NCI-H1417 treated with DMSO at 0.1 percent for 48 hours (cell line): ENCODE measurements at regions not wholly inside any gene's neighbourhood (a gene's known extent, or its start where the extent isn't known, plus 50 kb on each side); places are given as distances from the start of the nearest gene placed in this dataset.
"Not testable (repeated sequence)": the region's sequence is repeated elsewhere in the genome, so short reads cannot be mapped to it uniquely, and the experiment has no call there.

Source experiments
- DNase-seq: peaks from one replicate; lab custom pipeline; 2025; lab: John Stamatoyannopoulos, UW

- DNase-seq = no peak
Observed at GRCh38 chr12:19666070-19666469, 226.8 kb downstream of the AEBP2 start.

DNA sequence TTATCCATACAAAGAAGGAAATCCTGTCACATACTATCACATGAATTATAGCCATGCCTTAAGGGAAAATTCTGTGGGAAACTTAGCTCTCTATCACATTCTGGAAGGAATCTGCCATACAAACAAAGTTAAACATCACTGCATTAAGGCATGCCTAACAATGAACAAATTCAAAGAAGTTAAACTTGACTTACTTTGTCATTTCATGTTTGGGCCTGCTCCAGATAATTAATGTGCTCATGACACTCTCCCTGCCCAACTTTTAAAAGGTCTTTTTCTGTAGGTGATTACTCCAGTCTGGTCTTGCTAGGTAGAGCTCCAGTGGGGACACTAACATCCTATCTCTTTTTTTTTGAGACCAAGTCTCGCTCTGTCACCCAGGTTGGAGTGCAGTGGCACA is 230.5 kb downstream of the AEBP2 start:
- no peak for DNase-seq

DNA sequence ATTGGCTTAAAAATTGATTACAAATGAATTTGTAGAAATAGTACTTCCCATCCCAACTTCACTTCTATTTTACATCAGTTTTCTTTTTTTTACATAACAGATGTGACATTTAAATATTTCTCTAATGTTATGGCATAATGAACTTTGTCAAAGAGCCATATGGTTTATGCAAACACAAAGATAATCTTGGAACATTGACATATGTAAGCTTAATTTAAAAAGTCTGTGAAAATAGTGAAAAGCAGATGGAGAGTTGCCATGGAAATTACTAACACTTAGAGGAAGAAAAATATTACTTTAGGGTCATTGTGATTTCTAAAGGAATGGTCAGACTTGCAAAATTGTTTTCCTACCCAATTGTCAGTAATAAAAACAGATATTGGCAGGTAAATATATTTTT is 232.4 kb downstream of the AEBP2 start:
- DNase-seq = no peak

DNA sequence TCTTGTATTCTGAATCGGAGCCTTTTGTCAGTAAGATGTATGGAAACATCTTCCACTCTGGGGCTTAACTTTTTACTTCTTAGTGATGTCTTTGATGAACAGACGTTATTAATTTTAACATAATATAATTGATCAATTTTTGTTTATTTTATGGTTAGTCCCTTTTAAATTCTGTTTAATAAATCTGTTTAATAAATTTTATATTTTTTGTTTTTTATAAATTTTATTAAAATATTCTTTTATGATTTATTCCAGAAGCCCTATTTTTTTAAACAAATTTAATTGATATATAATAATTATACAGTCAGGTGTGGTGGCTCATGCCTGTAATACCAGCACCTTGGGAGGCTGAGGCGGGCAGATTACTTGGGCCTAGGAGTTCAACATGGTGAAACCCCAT is 235.1 kb downstream of the AEBP2 start:
- no peak for DNase-seq

- no peak for DNase-seq
Observed at GRCh38 chr12:19675361-19675760, 236.1 kb downstream of the AEBP2 start.

- not testable (repeated sequence) for DNase-seq
Observed at GRCh38 chr12:19678501-19678900, 239.2 kb downstream of the AEBP2 start.

DNA sequence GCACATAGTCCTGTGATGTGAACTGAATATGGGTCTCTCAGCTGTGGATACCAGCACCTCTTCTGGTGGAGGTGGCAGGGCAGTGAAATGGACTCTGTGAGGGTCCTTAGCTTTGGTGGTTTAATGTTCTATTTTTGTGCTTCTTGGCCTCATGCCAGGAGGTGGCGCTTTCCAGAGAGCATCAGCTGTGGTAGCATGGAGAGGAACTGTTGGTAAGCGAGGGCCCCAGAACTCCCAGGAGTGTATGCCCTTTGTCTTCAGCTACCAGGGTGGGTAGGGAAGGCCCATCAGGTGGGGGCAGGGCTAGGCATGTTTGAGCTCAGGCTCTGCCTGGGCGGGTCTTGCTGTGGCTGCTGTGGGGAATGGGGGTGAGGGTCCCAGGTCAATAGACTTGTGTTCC is 241.7 kb downstream of the AEBP2 start:
- DNase-seq = no peak

DNA sequence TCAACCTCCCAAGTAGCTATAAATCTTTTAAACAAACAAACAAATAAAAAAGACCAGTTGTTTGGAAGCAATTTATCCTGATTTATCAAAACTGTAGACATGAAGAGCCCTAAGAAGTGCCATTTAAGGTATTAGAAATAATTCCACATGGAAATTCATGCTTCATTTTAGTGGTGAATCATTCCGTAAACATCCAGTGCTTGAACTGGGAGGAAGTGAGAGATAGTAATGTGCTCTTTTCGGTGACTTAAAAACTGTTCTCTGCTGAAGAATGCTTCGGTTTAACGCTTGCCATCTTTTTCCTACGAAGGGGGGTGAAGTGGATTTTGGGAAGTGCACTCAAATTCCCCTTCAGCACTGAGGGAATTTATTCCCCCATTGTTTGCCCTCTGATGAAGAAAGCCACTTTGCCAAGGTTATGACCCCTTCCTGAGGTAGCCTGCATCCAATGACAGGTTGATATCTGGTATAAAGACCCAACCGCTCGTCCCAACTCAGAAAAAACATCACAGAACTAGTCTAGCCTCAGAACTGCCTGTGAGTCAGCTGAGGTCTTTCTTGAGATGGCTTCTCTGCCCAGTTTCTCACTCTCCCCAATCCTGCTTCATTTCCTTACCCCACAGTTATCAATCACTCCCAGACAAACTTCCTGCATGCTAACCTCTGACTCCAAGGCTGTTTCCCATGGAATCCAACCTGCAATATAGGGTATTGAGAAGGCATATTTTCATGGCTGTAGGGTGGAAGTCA is 244.1 kb downstream of the AEBP2 start:
- no peak for DNase-seq

GRCh38 chr12:19687371-19687770 is 248.1 kb downstream of the AEBP2 start:
- no peak for DNase-seq

GRCh38 chr12:19688532-19688931 is 249.2 kb downstream of the AEBP2 start:
- no peak for DNase-seq

DNA sequence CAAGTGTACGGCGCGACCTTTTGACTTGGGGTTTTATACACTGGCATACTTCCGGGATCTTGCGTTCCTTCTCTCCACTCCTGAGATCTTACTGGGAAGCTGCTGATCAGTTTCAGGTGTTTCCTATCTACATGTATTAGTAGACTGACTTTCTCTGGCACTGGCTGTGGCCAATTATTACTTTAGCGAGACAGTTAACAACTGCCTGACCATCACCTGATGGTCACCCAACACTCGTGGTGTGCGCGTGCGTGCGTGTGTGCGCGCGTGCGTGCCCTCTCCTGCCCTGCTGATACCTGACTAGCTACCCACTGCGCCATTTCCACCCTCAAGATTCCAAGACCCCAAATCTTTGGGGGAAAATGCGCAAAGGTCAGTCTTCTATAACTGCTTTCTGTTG is 249.9 kb downstream of the AEBP2 start:
- DNase-seq = no peak

DNA sequence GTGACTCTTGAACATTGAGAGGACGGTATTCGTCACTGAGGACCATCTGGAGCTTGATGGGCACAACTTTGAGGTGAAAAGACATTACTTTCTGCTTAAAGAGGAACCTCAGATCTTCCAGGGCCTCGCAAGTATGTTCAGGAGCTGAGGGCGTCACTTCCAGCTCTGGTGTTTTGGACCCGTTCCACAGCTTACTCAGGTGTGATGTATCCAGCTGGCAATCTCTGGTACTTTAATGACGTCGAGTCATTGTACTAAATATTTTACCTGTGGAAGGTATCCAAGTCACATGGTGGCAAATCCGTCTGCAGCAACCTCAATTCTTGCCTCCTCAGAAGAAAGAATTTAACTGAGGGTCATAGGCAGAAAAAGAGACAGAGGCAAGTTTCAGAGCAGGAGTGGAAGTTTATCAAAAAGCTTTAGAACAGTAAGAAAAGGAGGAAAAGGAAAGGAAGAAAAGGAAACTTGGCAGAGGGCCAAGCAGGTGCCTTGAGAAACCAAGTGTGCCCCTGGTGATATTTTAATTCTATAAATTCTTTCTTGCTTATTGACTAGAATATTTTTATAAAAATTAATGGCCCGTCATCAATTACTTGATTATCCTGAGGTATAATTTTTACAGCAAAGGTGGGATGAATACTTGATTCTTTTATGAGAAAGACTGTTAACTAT is 250.6 kb downstream of the AEBP2 start:
- DNase-seq = no peak

DNA sequence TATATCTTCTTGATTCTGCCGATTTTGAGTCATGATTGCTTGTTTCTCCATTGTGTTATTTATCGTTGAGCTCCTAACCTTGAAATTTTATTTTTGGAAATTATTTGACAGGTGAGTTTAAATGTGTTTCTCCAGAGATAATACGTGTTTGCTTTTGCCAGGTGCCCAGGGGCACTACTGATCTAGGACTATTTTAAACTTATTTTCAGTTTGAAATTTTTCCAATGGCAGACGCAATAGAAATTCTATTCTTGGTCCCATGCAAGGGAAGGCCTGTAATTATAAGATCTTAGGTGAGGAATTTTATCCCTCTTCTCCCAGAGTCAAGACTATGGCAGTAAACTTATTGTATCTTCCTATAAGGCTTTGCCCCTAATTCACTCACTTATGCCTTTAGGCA is 252.8 kb downstream of the AEBP2 start:
- DNase-seq = no peak

- DNase-seq = no peak
Observed at GRCh38 chr12:19692566-19692965, 253.3 kb downstream of the AEBP2 start.

GRCh38 chr12:19694627-19695026 is 255.3 kb downstream of the AEBP2 start:
- no peak for DNase-seq

- no peak for DNase-seq
Observed at GRCh38 chr12:19695244-19696098, 256.2 kb downstream of the AEBP2 start.

DNA sequence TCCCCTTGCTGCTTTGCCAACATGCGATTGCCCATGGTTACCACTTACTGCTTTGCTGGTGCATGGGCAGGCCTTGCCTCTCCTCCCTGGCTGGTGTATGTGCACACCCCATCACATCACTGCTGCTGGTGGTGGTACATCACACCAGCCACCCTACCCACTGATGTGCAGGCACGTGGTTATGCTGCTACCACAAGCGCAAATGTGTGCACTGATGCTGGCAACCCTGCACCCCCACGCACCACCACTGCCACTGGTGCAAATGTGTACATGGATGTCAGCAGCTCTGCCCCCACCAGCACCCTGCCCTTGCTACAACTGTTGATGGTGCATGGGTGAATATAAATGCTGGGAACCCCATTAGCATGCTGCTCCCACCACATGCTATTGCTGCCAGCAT is 261.7 kb downstream of the AEBP2 start:
- no peak for DNase-seq

GRCh38 chr12:19704966-19705365 is 265.7 kb downstream of the AEBP2 start:
- no peak for DNase-seq

DNA sequence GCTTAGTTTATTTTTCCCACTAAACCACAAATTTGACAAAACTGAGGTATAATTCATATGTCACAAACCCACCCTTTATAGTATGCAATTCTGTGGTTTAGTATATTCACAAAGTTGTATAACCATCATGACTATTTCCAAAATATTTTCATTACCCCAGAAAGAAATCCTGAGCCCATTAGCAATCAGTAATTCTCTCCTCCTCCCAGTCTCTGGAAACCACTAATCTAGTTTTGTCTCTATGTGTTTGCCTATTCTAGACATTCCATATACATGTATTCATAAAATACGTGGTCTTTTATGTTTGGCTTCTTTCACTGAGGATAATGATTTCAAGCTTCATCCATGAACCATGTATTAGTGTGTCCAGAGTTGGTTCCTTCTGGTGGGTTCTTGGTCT is 267.6 kb downstream of the AEBP2 start:
- no peak for DNase-seq

DNA sequence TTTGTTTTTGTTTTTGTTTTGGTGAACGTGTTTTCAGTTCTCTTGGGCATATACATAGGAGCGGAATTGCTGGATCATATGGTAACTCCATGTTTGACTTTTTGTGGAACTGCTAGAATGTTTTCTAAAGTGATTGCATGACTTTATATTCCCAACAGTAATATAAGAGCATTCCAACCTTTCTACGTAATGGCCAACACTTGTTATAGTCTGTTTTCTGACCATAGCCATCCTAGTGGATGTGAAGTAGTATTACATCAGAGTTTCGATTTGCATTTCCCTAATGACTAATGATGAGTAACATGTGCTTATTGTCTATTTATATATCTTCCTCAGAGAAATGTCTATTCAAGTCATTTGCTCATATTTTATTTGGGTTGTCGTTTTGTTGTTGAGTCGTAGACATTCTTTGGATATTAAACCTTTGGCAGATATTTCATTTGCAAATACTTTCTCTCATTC is 268.7 kb downstream of the AEBP2 start:
- no peak for DNase-seq

- DNase-seq = no peak
Observed at GRCh38 chr12:19709889-19710288, 270.6 kb downstream of the AEBP2 start.
